ENCODE measurements at regions not wholly inside any gene's neighbourhood (a gene's known extent, or its start where the extent isn't known, plus 50 kb on each side); places are given as distances from the start of the nearest gene placed in this dataset.

DNA sequence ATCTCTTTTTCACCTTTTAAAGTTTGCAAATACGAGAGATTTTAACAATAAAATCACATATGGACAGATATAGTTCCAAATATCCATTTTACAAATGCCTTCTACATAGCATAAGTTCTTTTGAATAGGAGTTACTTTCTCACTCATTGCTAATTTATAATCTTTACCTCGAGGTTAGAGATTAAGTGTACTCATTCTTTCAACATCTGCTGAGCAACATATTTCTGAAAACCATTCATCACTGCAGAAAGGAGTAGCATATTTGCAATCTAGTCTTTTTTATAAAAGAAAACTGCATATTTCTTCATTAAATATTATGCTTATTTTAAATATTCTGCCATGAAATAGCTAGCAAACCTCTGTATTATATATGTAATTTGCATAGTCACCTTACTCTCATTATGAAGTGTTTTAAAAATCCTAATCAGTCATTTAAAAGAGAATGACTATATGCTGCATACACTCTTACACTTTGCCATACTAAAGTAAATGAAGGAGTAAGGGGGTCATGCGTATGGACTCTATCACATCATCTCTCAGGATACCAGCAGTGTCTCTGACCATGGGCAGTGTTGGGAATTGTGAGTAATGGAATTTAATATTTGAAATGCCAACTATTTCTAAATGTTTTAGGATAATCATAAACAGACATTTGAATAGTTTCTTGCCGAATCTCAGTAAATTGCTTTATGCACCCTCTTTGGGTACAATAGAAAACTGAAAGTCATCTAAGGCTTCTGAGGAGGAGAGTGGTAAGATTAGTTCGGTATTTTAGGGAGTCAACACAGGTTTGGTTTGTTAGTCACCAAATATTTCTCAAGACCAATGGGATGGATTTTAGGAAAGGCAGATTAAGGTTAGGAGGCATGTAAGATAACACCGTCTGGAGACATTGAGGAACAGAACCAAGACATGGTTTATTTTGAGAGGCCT is 524.8 kb upstream of the ATP2B1 start:
- TF ChIP-seq GATA3 (IDR thresholded peaks at IDR 0.05; ENCODE audit: low read depth, low read length) (no peak), GATA2 (IDR thresholded peaks at IDR 0.05; ENCODE audit: low read depth, low read length) (no peak)

All from SH-SY5Y (cell line).